ENCODE measurements at regions not wholly inside any gene's neighbourhood (a gene's known extent, or its start where the extent isn't known, plus 50 kb on each side); places are given as distances from the start of the nearest gene placed in this dataset.

DNA sequence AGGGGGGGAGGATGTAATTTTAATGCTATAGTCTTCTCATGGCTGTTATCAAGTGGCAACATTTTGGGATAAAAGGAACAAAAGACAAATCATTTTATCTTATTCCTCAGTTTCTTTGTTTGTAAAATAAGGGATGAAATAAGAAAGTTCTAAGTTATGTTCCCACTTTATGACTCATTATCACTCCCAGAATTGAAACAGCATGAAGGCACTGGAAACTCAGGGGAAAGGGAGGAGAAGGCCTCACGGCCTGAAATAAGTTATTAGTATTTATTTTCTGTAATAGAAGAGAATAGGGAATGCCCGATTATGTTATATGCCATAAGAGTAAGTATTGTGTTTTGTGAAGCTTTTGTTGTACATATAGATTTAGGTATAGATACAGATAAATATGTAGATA lies 85.0 kb upstream of the NAMPT start:
- H3K27me3 ChIP-seq, result no peaks in the 10 kb centered on the region
- intact Hi-C loops (cut with DNase I), result no loop called here
- H3K4me3 ChIP-seq, result no peak overlapping the region
- H3K36me3 ChIP-seq, result no peaks in the 10 kb centered on the region
- no peaks in the 10 kb centered on the region for H3K9me3 ChIP-seq
- 73 to 83% (median 80%) methylated on average over 2 of the region's 2 CpGs for WGBS, 3 donors
- H3K27ac ChIP-seq, result no peak overlapping the region
- DNase-seq, result no peak
- TF ChIP-seq EP300 (IDR thresholded peaks at IDR 0.05) (no peak), POLR2A (IDR thresholded peaks at IDR 0.05) (no peak)
- TF ChIP-seq, protein P1, sequence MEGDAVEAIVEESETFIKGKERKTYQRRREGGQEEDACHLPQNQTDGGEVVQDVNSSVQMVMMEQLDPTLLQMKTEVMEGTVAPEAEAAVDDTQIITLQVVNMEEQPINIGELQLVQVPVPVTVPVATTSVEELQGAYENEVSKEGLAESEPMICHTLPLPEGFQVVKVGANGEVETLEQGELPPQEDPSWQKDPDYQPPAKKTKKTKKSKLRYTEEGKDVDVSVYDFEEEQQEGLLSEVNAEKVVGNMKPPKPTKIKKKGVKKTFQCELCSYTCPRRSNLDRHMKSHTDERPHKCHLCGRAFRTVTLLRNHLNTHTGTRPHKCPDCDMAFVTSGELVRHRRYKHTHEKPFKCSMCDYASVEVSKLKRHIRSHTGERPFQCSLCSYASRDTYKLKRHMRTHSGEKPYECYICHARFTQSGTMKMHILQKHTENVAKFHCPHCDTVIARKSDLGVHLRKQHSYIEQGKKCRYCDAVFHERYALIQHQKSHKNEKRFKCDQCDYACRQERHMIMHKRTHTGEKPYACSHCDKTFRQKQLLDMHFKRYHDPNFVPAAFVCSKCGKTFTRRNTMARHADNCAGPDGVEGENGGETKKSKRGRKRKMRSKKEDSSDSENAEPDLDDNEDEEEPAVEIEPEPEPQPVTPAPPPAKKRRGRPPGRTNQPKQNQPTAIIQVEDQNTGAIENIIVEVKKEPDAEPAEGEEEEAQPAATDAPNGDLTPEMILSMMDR (IDR thresholded peaks at IDR 0.05), result no peak
- H3K4me1 ChIP-seq (ENCODE audit: insufficient read depth), result no peaks in the 10 kb centered on the region

DNA sequence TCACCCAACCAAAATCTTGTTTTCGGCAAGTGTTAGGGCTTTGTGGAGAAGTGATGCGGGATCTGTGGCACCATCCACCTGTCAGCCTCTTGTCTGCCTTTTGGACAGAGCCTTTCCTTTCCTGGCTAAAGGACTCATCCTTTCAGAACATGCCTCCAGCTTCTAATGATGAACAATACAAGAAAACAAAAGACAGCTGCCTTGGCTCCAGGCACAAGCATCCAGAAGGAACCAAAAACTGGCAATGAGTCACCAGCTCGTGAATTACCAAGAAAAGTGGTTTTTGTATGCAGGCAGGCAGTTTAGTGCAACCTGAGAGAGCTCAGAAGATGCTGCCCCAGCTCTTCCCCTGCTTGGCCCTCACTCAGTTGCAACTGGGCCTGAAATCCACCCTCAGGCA lies 84.6 kb upstream of the NAMPT start:
- Histone ChIP-seq H3K36me3 (no peaks in the 10 kb centered on the region), H3K4me3 (no peak overlapping the region), H3K27me3 (no peaks in the 10 kb centered on the region), H3K27ac (no peak overlapping the region), H3K4me1 (ENCODE audit: insufficient read depth) (no peaks in the 10 kb centered on the region), H3K9me3 (no peaks in the 10 kb centered on the region)
- DNase-seq, result no peak
- WGBS, 3 donors, result 59 to 72% (median 67%) methylated on average over 3 of the region's 3 CpGs
- intact Hi-C loops (cut with DNase I), result no loop called here
- TF ChIP-seq, protein P1 (IDR thresholded peaks at IDR 0.05), result no peak
- TF ChIP-seq POLR2A (IDR thresholded peaks at IDR 0.05) (no peak), EP300 (IDR thresholded peaks at IDR 0.05) (no peak)

DNA sequence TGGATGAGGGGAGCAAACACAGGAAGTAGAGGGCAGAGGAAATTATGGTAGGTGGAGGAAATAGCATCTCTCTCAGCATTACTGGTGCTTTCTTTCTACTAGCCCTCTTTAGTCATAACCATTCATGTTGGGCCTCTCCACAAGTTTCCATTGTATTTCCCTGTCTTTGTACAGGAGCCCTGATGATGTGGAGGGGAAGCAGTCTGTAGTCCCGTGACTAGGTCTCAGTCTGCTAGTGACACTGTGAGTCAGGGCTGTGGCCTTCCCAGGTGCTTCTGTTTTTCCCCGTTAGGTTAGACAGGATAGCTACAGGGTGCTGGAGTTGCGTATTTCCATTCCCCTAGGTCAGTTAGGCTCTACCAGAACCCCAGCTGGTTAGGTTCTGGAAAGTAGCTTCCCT lies 82.9 kb upstream of the NAMPT start:
- Histone ChIP-seq H3K36me3 (no peaks in the 10 kb centered on the region), H3K27ac (no peak overlapping the region), H3K27me3 (no peaks in the 10 kb centered on the region), H3K4me1 (ENCODE audit: insufficient read depth) (no peaks in the 10 kb centered on the region), H3K9me3 (no peaks in the 10 kb centered on the region), H3K4me3 (no peak overlapping the region)
- intact Hi-C loops (cut with DNase I), result no loop called here
- TF ChIP-seq POLR2A (IDR thresholded peaks at IDR 0.05) (no peak), EP300 (IDR thresholded peaks at IDR 0.05) (no peak)
- TF ChIP-seq, protein P1 (IDR thresholded peaks at IDR 0.05), result no peak
- WGBS, 3 donors, result 88 to 92% (median 92%) methylated on average over 3 of the region's 3 CpGs
- no peak for DNase-seq

DNA sequence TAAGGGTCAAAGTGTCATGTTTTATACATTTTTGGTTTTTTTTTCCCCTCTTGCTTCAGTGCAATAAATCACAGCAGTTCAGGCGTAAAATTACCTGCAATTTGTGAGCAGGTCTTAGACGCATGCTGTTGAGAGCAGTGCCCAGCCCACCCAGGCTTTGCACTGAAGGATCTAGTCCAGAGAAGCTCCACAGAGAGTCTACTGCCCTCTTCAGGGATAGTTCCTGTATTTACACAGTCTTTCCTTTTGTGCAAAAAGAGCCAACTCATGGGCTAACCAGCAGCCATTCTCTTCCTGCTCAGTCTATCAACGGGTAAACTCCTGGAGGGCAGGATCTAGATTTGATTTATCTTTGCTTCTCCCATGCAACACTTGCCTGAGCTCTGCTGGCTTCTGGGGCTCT lies 82.2 kb upstream of the NAMPT start:
- Histone ChIP-seq H3K27me3 (no peaks in the 10 kb centered on the region), H3K4me1 (ENCODE audit: insufficient read depth) (no peaks in the 10 kb centered on the region), H3K4me3 (no peak overlapping the region), H3K9me3 (no peaks in the 10 kb centered on the region), H3K36me3 (no peaks in the 10 kb centered on the region), H3K27ac (no peak overlapping the region)
- DNase-seq, result no peak
- intact Hi-C loops (cut with DNase I), result no loop called here
- 29 to 48% (median 36%) methylated on average over 3 of the region's 3 CpGs for WGBS, 3 donors
- TF ChIP-seq EP300 (IDR thresholded peaks at IDR 0.05) (no peak), POLR2A (IDR thresholded peaks at IDR 0.05) (no peak)
- TF ChIP-seq, protein P1 (IDR thresholded peaks at IDR 0.05), result no peak
